SK-N-SH (cell line): ENCODE measurements at regions not wholly inside any gene's neighbourhood (a gene's known extent, or its start where the extent isn't known, plus 50 kb on each side); places are given as distances from the start of the nearest gene placed in this dataset.

Experiments
- CTCF ChIP-seq: fragments of 200-600 bp; sonication (generic); IDR thresholded peaks from 2 replicates; pipeline ENCODE4 v1.6.1; 2017; ENCODE audit warnings: antibody characterized with exemption, mild to moderate bottlenecking, moderate library complexity
- EZH2phosphoT487 ChIP-seq: fragments of 200-600 bp; sonication (generic); IDR thresholded peaks from 2 replicates; pipeline ENCODE4 v1.6.1; 2017; ENCODE audit warnings: low read depth, mixed run types, mild to moderate bottlenecking, antibody characterized with exemption, moderate library complexity, borderline replicate concordance
- MAX ChIP-seq: IDR thresholded peaks from 2 replicates; pipeline ENCODE4 v1.4.0; 2012; ENCODE audit warnings: low read depth
- NRF1 ChIP-seq: IDR thresholded peaks from 2 replicates; pipeline ENCODE4 v1.6.1; 2012; ENCODE audit warnings: low read depth, mild to moderate bottlenecking, low read length
- POLR2AphosphoS5 ChIP-seq: IDR thresholded peaks from 2 replicates; pipeline ENCODE4 v1.6.1; 2012; ENCODE audit warnings: low read depth, low read length
- RCOR1 ChIP-seq: fragments of 150-350 bp; IDR thresholded peaks from 2 replicates; pipeline ENCODE4 v1.6.1; 2017; ENCODE audit warnings: antibody characterized with exemption, low read length
- SMC3 ChIP-seq: IDR thresholded peaks from 2 replicates; pipeline ENCODE4 v1.6.1; 2012; ENCODE audit warnings: low read depth, low read length, improper control_type of control experiment
- TAF1 ChIP-seq: IDR thresholded peaks from 2 replicates; pipeline ENCODE4 v1.6.1; 2012; ENCODE audit warnings: low read depth, mild to moderate bottlenecking, low read length, moderate library complexity, borderline replicate concordance
- USF1 ChIP-seq: IDR thresholded peaks from 2 replicates; pipeline ENCODE4 v1.4.0; 2012; ENCODE audit warnings: low read depth, borderline replicate concordance
- ZBTB33 ChIP-seq: IDR thresholded peaks from 2 replicates; pipeline ENCODE4 v1.4.0; 2012; ENCODE audit warnings: low read depth, borderline replicate concordance

GRCh38 chr2:147679955-147680531, 164.8 kb upstream of the ACVR2A start:
- TF ChIP-seq CTCF (no peak), MAX (no peak), TAF1 (no peak), NRF1 (no peak), EZH2phosphoT487 (no peak), RCOR1 (no peak), USF1 (no peak), SMC3 (no peak), ZBTB33 (no peak), POLR2AphosphoS5 (no peak)
